GM06990 (cell line): ENCODE measurements at regions not wholly inside any gene's neighbourhood (a gene's known extent, or its start where the extent isn't known, plus 50 kb on each side); places are given as distances from the start of the nearest gene placed in this dataset.

Experiments used
- DNase-seq: peaks from one replicate; pipeline ENCODE4 v3.0.0-alpha.2; 2011; ENCODE audit not compliant: insufficient read length; ENCODE audit errors: extremely low read depth
- H3K27me3 ChIP-seq: replicated peaks from 2 replicates; pipeline ENCODE4 v1.6.0; 2011; ENCODE audit warnings: low read length; ENCODE audit not compliant: control insufficient read depth, insufficient read depth
- H3K36me3 ChIP-seq: 2 replicates; pipeline ENCODE4 v1.5.1; 2011; ENCODE audit warnings: low read length; ENCODE audit not compliant: control insufficient read depth, insufficient read depth
- H3K4me3 ChIP-seq: replicated peaks from 2 replicates; pipeline ENCODE4 v1.5.1; 2011; ENCODE audit warnings: low read depth, mild to moderate bottlenecking, control low read depth, low read length
- TF ChIP-seq, protein P1 (sequence below): IDR thresholded peaks from 2 replicates; pipeline ENCODE4 v1.5.1; 2011; ENCODE audit warnings: low read length, control low read depth, mild to moderate bottlenecking, inconsistent platforms; ENCODE audit not compliant: insufficient read depth, poor library complexity, severe bottlenecking

DNA sequence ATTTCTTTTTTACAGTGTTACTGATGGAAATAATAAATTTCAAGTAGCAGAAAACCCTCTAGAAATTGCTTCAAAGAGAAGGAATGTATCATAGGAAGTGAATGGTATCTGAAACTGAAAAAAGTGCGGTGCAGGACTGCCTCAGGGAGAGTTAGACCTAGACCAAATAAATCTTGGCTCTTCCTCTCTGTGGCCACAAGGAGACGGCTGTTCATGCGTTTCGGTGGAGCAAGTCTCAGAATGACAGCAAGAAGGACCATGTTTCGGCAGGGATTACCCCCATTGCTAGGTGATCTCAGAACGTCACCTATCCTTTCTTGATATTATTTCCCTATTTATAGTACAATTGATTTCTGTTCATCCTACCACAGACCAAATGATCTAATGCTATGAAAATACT lies 522.3 kb downstream of the SOX11 start:
- DNase-seq: no peak
- Histone ChIP-seq H3K27me3 (no peaks in the 10 kb centered on the region), H3K36me3 (no peaks in the 10 kb centered on the region), H3K4me3 (no peak overlapping the region)
- TF ChIP-seq, protein P1, sequence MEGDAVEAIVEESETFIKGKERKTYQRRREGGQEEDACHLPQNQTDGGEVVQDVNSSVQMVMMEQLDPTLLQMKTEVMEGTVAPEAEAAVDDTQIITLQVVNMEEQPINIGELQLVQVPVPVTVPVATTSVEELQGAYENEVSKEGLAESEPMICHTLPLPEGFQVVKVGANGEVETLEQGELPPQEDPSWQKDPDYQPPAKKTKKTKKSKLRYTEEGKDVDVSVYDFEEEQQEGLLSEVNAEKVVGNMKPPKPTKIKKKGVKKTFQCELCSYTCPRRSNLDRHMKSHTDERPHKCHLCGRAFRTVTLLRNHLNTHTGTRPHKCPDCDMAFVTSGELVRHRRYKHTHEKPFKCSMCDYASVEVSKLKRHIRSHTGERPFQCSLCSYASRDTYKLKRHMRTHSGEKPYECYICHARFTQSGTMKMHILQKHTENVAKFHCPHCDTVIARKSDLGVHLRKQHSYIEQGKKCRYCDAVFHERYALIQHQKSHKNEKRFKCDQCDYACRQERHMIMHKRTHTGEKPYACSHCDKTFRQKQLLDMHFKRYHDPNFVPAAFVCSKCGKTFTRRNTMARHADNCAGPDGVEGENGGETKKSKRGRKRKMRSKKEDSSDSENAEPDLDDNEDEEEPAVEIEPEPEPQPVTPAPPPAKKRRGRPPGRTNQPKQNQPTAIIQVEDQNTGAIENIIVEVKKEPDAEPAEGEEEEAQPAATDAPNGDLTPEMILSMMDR: no peak

DNA sequence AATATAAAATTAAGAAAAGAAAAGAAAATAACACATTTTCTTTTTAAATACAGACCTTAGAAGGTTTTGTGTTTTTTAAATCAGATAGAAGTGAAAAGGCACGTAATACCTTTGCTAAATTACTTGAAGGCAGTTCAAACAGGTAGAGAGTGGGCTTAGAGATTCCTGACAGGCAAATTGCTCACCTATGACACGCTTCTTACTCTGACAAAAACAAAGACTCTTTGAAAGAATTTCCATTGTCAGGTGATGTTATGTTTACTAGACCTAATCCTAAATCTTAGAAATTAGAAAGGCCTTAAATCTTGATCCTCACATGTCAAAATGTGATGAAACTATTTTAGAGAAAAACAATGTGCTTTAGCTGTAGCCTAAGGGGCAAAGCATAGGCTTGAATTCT lies 522.9 kb downstream of the SOX11 start:
- TF ChIP-seq, protein P1: no peak

DNA sequence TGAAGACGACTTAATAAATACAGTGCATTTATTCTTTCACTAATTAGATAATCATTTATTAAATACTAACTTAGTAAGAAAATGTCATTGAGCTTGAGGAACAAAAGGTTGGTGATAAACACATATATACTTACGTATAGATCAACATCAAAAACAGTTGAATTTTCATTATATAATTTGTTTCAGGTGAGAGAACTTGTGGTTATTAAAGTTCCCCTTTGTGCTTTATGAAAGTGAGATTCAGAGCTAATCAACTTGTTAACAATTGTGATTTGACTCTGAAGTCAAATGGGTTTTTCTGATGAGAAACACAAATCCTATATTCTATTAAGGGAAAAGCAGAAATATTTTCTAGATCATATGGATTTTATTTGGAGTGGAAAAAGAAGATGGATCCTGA lies 524.0 kb downstream of the SOX11 start:
- Histone ChIP-seq H3K36me3 (no peaks in the 10 kb centered on the region), H3K27me3 (no peaks in the 10 kb centered on the region), H3K4me3 (no peak overlapping the region)
- TF ChIP-seq, protein P1: no peak
- DNase-seq: no peak

More for the DNA sequence above, 522.9 kb downstream of the SOX11 start:
- no peak for DNase-seq
- no peaks in the 10 kb centered on the region for H3K27me3 ChIP-seq
- no peak overlapping the region for H3K4me3 ChIP-seq
- no peaks in the 10 kb centered on the region for H3K36me3 ChIP-seq

DNA sequence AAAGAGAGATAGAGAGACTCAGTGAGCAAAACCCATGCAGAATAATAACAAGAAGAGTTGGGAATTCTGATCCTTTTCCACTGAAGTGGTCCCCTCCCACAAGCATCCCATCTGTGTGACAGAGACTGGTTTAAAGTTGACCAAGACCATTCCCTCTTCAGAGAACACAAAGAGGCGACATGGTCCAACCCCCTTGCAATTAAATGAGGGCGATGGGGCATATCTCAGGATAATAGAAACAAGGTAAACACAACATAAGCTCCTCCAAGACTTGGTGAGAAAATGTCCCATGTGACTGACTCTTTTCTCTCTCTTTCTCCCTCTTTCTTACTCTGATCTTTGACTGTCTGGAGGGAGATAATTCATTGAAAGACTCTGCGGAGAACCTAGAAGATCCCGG lies 526.7 kb downstream of the SOX11 start:
- Histone ChIP-seq H3K4me3 (no peak overlapping the region), H3K27me3 (no peaks in the 10 kb centered on the region), H3K36me3 (no peaks in the 10 kb centered on the region)
- TF ChIP-seq, protein P1: no peak
- DNase-seq: no peak

DNA sequence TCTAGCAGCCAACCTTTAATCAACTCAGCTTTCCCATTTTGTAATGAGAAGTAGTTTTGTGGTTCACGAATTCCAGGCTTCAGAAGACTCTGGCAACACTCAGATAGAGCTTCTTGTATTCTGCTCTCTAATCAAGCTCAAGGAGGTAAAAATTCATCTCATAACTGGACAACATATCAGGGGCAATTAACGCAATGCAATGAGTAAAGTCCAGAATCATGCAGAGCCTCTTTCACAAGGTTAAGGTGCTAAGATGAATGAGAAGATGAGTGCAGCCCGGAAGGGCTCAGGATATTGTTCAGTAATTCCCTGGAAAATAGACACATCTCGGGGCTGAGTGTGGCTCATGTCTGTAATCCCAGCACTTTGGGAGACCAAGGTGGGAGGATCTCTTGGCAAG lies 527.7 kb downstream of the SOX11 start:
- H3K27me3 ChIP-seq: no peaks in the 10 kb centered on the region
- no peak for DNase-seq
- TF ChIP-seq, protein P1: no peak
- no peak overlapping the region for H3K4me3 ChIP-seq
- no peaks in the 10 kb centered on the region for H3K36me3 ChIP-seq

DNA sequence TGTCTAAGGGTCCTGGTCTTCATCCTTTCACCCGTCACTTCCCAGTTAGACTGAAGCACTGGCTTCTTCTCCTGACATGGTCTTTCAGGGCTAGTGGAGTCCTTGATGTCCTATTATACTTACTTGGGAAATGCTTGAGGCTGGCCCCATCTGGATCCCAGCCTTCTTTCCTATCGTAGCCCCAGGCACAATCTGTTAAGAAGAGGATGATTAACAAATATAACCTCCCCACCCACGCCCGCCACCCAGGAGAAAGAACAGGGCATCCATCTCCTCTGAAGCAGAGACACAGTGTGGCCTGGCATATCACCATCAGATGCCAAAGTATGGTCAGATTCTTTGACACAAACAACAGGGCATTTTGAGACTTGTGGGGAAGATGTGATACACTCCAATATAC lies 530.1 kb downstream of the SOX11 start:
- no peak overlapping the region for H3K4me3 ChIP-seq
- TF ChIP-seq, protein P1: no peak
- DNase-seq: no peak
- no peaks in the 10 kb centered on the region for H3K27me3 ChIP-seq
- no peaks in the 10 kb centered on the region for H3K36me3 ChIP-seq
